ENCODE measurements at regions not wholly inside any gene's neighbourhood (a gene's known extent, or its start where the extent isn't known, plus 50 kb on each side); places are given as distances from the start of the nearest gene placed in this dataset.

DNA sequence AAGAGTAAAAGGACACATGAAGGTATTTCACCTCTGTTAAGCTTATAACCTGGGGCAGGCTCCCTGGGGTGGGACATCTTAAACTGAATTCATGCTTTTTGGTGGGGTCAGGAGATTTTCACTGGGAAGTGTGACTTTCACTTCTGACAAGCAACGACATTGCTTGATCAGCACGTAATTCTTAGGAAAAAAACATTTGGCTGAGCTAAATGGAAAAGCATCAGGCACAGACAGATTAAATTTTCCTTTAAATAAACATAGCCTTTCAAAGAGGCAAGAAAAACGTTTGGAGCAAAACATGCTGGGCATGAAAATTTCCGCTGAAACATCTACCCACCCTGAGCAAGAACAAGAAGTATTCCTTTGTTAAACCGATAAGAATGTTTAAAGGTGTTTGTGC lies 674.0 kb upstream of the CELF4 start:
- Histone ChIP-seq H3K79me2 (ENCODE audit: control insufficient read depth, low read length) (no peaks in the 10 kb centered on the region), H3K4me2 (ENCODE audit: low read length) (no peak overlapping the region), H3K4me3 (ENCODE audit: low read length) (no peak overlapping the region), H3K9me3 (ENCODE audit: control insufficient read depth, insufficient read depth, low read length) (no peaks in the 10 kb centered on the region), H3K36me3 (ENCODE audit: control insufficient read depth, low read length) (no peaks in the 10 kb centered on the region), H3K4me1 (ENCODE audit: control insufficient read depth, low read length) (no peaks in the 10 kb centered on the region), H3F3A (ENCODE audit: control insufficient read depth, insufficient read depth) (no peaks in the 10 kb centered on the region), H3K9me2 (replicated peaks; ENCODE audit: control insufficient read depth, low read length) (no peaks in the 10 kb centered on the region), H3K27me3 (ENCODE audit: control insufficient read depth, low read length) (no peaks in the 10 kb centered on the region), H3K27ac (ENCODE audit: low read depth, low read length) (no peak overlapping the region), H4K20me1 (ENCODE audit: control insufficient read depth, insufficient read depth, low read depth, low read length) (no peaks in the 10 kb centered on the region)
- TF ChIP-seq EZH2phosphoT487 (IDR thresholded peaks at IDR 0.05; ENCODE audit: borderline replicate concordance, low read length), result no peak
- TF ChIP-seq, protein P1, sequence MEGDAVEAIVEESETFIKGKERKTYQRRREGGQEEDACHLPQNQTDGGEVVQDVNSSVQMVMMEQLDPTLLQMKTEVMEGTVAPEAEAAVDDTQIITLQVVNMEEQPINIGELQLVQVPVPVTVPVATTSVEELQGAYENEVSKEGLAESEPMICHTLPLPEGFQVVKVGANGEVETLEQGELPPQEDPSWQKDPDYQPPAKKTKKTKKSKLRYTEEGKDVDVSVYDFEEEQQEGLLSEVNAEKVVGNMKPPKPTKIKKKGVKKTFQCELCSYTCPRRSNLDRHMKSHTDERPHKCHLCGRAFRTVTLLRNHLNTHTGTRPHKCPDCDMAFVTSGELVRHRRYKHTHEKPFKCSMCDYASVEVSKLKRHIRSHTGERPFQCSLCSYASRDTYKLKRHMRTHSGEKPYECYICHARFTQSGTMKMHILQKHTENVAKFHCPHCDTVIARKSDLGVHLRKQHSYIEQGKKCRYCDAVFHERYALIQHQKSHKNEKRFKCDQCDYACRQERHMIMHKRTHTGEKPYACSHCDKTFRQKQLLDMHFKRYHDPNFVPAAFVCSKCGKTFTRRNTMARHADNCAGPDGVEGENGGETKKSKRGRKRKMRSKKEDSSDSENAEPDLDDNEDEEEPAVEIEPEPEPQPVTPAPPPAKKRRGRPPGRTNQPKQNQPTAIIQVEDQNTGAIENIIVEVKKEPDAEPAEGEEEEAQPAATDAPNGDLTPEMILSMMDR (IDR thresholded peaks at IDR 0.05; ENCODE audit: low read depth, low read length, poor library complexity, severe bottlenecking), result no peak

DNA sequence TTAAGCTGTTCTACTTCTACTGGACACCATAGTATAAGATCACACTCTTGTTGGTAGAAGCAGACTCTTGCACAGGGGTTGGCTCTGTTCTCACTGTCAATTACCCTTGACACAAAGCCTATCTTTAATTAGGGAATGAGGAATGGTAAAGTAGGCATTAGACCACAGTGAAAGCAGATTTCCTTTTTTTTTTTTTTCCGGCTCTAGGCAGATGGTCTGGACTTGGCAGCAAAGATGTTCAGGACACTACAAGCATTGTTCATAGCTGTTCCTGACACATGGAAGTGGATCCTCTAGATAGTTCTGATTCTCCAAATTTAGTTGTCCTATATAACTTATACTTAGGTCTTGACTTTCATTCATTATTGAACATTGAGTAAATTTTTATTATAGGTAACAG lies 672.2 kb upstream of the CELF4 start:
- no peaks in the 10 kb centered on the region for H3K9me3 ChIP-seq (ENCODE audit: control insufficient read depth, insufficient read depth, low read length)
- H3K36me3 ChIP-seq (ENCODE audit: control insufficient read depth, low read length), result no peaks in the 10 kb centered on the region
- no peak overlapping the region for H3K4me3 ChIP-seq (ENCODE audit: low read length)
- no peaks in the 10 kb centered on the region for H3K9me2 ChIP-seq (replicated peaks; ENCODE audit: control insufficient read depth, low read length)
- H3K27me3 ChIP-seq (ENCODE audit: control insufficient read depth, low read length), result no peaks in the 10 kb centered on the region
- TF ChIP-seq, protein P1 (IDR thresholded peaks at IDR 0.05; ENCODE audit: low read depth, low read length, poor library complexity, severe bottlenecking), result no peak
- no peak for TF ChIP-seq EZH2phosphoT487 (IDR thresholded peaks at IDR 0.05; ENCODE audit: borderline replicate concordance, low read length)
- H3K27ac ChIP-seq (ENCODE audit: low read depth, low read length), result no peak overlapping the region
- no peak overlapping the region for H3K4me2 ChIP-seq (ENCODE audit: low read length)
- H3K79me2 ChIP-seq (ENCODE audit: control insufficient read depth, low read length), result no peaks in the 10 kb centered on the region
- no peaks in the 10 kb centered on the region for H4K20me1 ChIP-seq (ENCODE audit: control insufficient read depth, insufficient read depth, low read depth, low read length)
- no peaks in the 10 kb centered on the region for H3K4me1 ChIP-seq (ENCODE audit: control insufficient read depth, low read length)
- H3F3A ChIP-seq (ENCODE audit: control insufficient read depth, insufficient read depth), result no peaks in the 10 kb centered on the region

DNA sequence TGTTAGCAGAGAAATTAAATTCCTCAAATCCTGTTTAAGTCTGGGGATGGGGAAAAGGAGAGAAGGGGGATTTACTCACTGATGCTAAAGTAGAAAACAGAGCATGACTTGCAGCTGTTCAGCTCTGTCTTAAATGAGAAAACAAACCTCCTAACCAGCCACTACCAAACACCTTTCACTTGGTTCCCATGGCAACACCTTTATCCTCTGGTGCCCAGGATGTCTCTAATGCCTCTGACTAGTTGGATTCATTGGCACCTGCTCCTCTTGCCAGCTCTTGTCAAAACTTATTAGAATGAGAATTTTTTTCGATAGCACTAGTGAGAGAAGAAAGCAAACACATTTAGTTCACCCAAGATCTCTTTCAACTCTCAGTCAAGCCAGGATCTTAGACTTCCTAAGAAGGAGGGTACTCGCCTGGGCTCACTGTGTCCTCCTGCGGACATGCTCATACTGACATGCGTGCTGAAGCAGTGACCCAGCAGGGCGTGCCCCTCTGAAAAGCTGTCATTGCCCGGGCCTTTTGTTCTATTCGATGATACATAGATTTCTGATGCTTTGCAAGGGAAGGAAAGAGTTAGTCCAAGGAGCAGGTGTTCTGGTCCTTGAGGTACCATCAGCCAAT lies 656.0 kb upstream of the CELF4 start:
- Histone ChIP-seq H3K36me3 (ENCODE audit: control insufficient read depth, low read length) (no peaks in the 10 kb centered on the region), H3K9me3 (ENCODE audit: control insufficient read depth, insufficient read depth, low read length) (no peaks in the 10 kb centered on the region), H3F3A (ENCODE audit: control insufficient read depth, insufficient read depth) (no peaks in the 10 kb centered on the region), H3K4me1 (ENCODE audit: control insufficient read depth, low read length) (no peaks in the 10 kb centered on the region), H3K79me2 (ENCODE audit: control insufficient read depth, low read length) (no peaks in the 10 kb centered on the region), H3K4me2 (ENCODE audit: low read length) (no peak overlapping the region), H4K20me1 (ENCODE audit: control insufficient read depth, insufficient read depth, low read depth, low read length) (no peaks in the 10 kb centered on the region), H3K9me2 (replicated peaks; ENCODE audit: control insufficient read depth, low read length) (no peaks in the 10 kb centered on the region), H3K27ac (ENCODE audit: low read depth, low read length) (no peak overlapping the region), H3K27me3 (ENCODE audit: control insufficient read depth, low read length) (no peaks in the 10 kb centered on the region), H3K4me3 (ENCODE audit: low read length) (no peak overlapping the region)
- TF ChIP-seq EZH2phosphoT487 (IDR thresholded peaks at IDR 0.05; ENCODE audit: borderline replicate concordance, low read length), result no peak
- TF ChIP-seq, protein P1 (IDR thresholded peaks at IDR 0.05; ENCODE audit: low read depth, low read length, poor library complexity, severe bottlenecking), result no peak

Measured in DOHH2 (cell line).